Endothelial cell of umbilical vein (primary cell): ENCODE measurements at regions not wholly inside any gene's neighbourhood (a gene's known extent, or its start where the extent isn't known, plus 50 kb on each side); places are given as distances from the start of the nearest gene placed in this dataset.

Source experiments
- BruUV-seq: library from RNA; stranded (reverse); fragments of 400-500 nt; replicated peaks from 2 replicates; lab custom pipeline; 2021; lab: Mats Ljungman, UMichigan
- CTCF ChIA-PET: fragments of 300-600, 350-600 bp; sonication (Branson Sonifier 250); formaldehyde crosslinking; loops from one replicate; lab custom pipeline; 2021; ENCODE audit warnings: antibody characterized with exemption, inconsistent platforms; lab: Charles Lee
- POLR2A ChIA-PET: fragments of 300-600, 350-600 bp; sonication (Branson Sonifier 250); formaldehyde crosslinking; loops from one replicate; lab custom pipeline; 2021; ENCODE audit warnings: antibody characterized with exemption, inconsistent platforms; lab: Charles Lee
- DNase-seq: peaks from one replicate; pipeline ENCODE4 v3.0.0-alpha.2; 2011; ENCODE audit warnings: low read depth, low spot score
- FAIRE-seq: peaks from 2 replicates; lab custom pipeline; 2011; peaks lifted over from hg19 to GRCh38; lab: Jason Lieb, UNC
- H2AFZ ChIP-seq: 2 replicates; pipeline ENCODE4 v1.6.0; 2012; ENCODE audit warnings: low read depth, low read length, control low read depth, inconsistent platforms
- H3K27ac ChIP-seq: 2 replicates; pipeline ENCODE4 v1.5.1; 2011; ENCODE audit warnings: low read depth, mild to moderate bottlenecking, control low read depth, low read length, moderate library complexity; ENCODE audit not compliant: insufficient read depth
- H3K27me3 ChIP-seq, 2 experiments: 2 replicates each; pipeline versions ENCODE4 v1.6.0 to v1.6.1; 2011; ENCODE audit warnings: low read length in 2 of 2, mixed read lengths in 1 of 2; ENCODE audit not compliant: control insufficient read depth in 2 of 2, insufficient read depth in 2 of 2
- H3K36me3 ChIP-seq, 2 experiments: 2 replicates in 1 of 2; 3 replicates in 1 of 2; pipeline ENCODE4 v1.5.1; 2011; ENCODE audit warnings: low read length in 2 of 2, mild to moderate bottlenecking in 1 of 2, moderate library complexity in 1 of 2; ENCODE audit not compliant: control insufficient read depth in 2 of 2, insufficient read depth in 2 of 2; ENCODE audit errors: extremely low read depth in 1 of 2
- H3K4me1 ChIP-seq: 3 replicates; pipeline ENCODE4 v1.5.1; 2011; ENCODE audit warnings: mild to moderate bottlenecking, low read length; ENCODE audit not compliant: control insufficient read depth, insufficient read depth; ENCODE audit errors: extremely low read depth
- H3K4me2 ChIP-seq: 2 replicates; pipeline ENCODE4 v1.6.1; 2011; ENCODE audit warnings: low read length, control low read depth, mixed read lengths; ENCODE audit not compliant: insufficient read depth
- H3K4me3 ChIP-seq, 3 experiments: fragments of 200-600 bp in 1 of 3; sonication (generic), shearing (Covaris generic) in 1 of 3; replicated peaks in 1 of 3; 2 replicates each; pipeline ENCODE4 v1.5.1; 2011 to 2016; ENCODE audit warnings: control low read depth in 3 of 3, low read length in 3 of 3, mild to moderate bottlenecking in 2 of 3, inconsistent platforms in 1 of 3, low read depth in 1 of 3, moderate library complexity in 1 of 3; ENCODE audit not compliant: insufficient read depth in 1 of 3
- H3K79me2 ChIP-seq: 2 replicates; pipeline ENCODE4 v1.6.0; 2012; ENCODE audit warnings: low read length, inconsistent platforms; ENCODE audit not compliant: control insufficient read depth, insufficient read depth
- H3K9ac ChIP-seq: replicated peaks from 2 replicates; pipeline ENCODE3; 2011; ENCODE audit warnings: low read length, control low read depth; ENCODE audit not compliant: insufficient read depth; ENCODE audit errors: extremely low read depth
- H3K9me1 ChIP-seq: replicated peaks from 3 replicates; pipeline ENCODE4 v1.6.0; 2011; ENCODE audit warnings: mild to moderate bottlenecking, low read length; ENCODE audit not compliant: control insufficient read depth, insufficient read depth; ENCODE audit errors: extremely low read depth
- H3K9me3 ChIP-seq: replicated peaks from 2 replicates; pipeline ENCODE4 v1.5.1; 2012; ENCODE audit warnings: low read length, inconsistent platforms; ENCODE audit not compliant: control insufficient read depth, insufficient read depth
- H4K20me1 ChIP-seq: replicated peaks from 2 replicates; pipeline ENCODE3; 2011; ENCODE audit warnings: mild to moderate bottlenecking, low read length; ENCODE audit not compliant: control insufficient read depth, insufficient read depth; ENCODE audit errors: extremely low read depth
- CTCF ChIP-seq, 2 donors: IDR thresholded peaks; 1 replicate in 1 of 2; 2 replicates in 1 of 2; pipeline ENCODE4 v1.5.1; 2011; ENCODE audit warnings: low read length in 2 of 2, mild to moderate bottlenecking in 2 of 2, moderate library complexity in 2 of 2, control low read depth in 1 of 2, inconsistent platforms in 1 of 2, low read depth in 1 of 2; ENCODE audit not compliant: insufficient read depth in 1 of 2; ENCODE audit errors: extremely low read depth in 1 of 2
- EZH2 ChIP-seq: IDR thresholded peaks from 2 replicates; pipeline ENCODE4 v1.6.1; 2012; ENCODE audit warnings: borderline replicate concordance, low read depth, mild to moderate bottlenecking, moderate library complexity, low read length, inconsistent platforms; ENCODE audit not compliant: severe bottlenecking
- FOS ChIP-seq: IDR thresholded peaks from 2 replicates; pipeline ENCODE4 v1.6.1; 2011; ENCODE audit warnings: mild to moderate bottlenecking, low read length, moderate library complexity, borderline replicate concordance; ENCODE audit not compliant: insufficient read depth
- GATA2 ChIP-seq: IDR thresholded peaks from 2 replicates; pipeline ENCODE4 v1.7.0; 2011; ENCODE audit warnings: low read depth, mild to moderate bottlenecking, moderate library complexity, mixed read lengths, low read length; ENCODE audit not compliant: insufficient read length, insufficient read depth
- JUN ChIP-seq: IDR thresholded peaks from 2 replicates; pipeline ENCODE4 v1.6.1; 2011; ENCODE audit warnings: borderline replicate concordance, low read depth; ENCODE audit not compliant: insufficient read length, insufficient read depth
- MAX ChIP-seq: IDR thresholded peaks from 2 replicates; pipeline ENCODE4 v1.6.1; 2011; ENCODE audit not compliant: insufficient read depth, insufficient read length
- MYC ChIP-seq: IDR thresholded peaks from one replicate; pipeline ENCODE4 v1.6.1; 2011; ENCODE audit warnings: mild to moderate bottlenecking, low read depth, low read length
- POLR2A ChIP-seq: IDR thresholded peaks from 2 replicates; pipeline ENCODE4 v1.6.1; 2012; ENCODE audit warnings: low read depth, mild to moderate bottlenecking, control low read depth, low read length
- POLR2AphosphoS5 ChIP-seq: IDR thresholded peaks from 2 replicates; pipeline ENCODE4 v1.6.1; 2012; ENCODE audit warnings: low read depth, mild to moderate bottlenecking, control low read depth, low read length, moderate library complexity; ENCODE audit not compliant: insufficient read depth
- dilution Hi-C: fragments of 300-500 bp; cut with MboI; formaldehyde crosslinking; loops from one replicate; pipeline ENCODE4 v1.15.0; 2019; ENCODE audit warnings: low sequenced_read_pairs; ENCODE audit not compliant: extremely low pct_ligation_motif_present
- intact Hi-C: fragments of 100-400 bp; cut with micrococcal nuclease; formaldehyde crosslinking; loops from one replicate; pipeline ENCODE4 v1.10.0; 2022

GRCh38 chr13:37351211-37351610 lies 245.7 kb upstream of the CSNK1A1L start:
- DNase-seq (no peak), FAIRE-seq (no peak)
- dilution Hi-C loops (no loop called here), intact Hi-C loops (no loop called here)
- no peak overlapping the region for H3K4me2 ChIP-seq
- ChIA-PET POLR2A (interaction anchor here (0.5 kb wide), 1 partner anchor 13 kb away, joined by 4 read pairs; no protein-coding TSS in a partner anchor), CTCF (interaction anchor here (0.6 kb wide), 1 partner anchor 9 kb away, joined by 3 read pairs; no protein-coding TSS in a partner anchor)
- H2AFZ ChIP-seq: no peak overlapping the region
- no peaks in the 10 kb centered on the region for H3K9me1 ChIP-seq
- BruUV-seq: no TSS peak
- no peak overlapping the region for H3K4me3 ChIP-seq
- H4K20me1 ChIP-seq: no peaks in the 10 kb centered on the region
- no peak overlapping the region for H3K9ac ChIP-seq
- H3K9me3 ChIP-seq: no peaks in the 10 kb centered on the region
- H3K36me3 ChIP-seq: no peaks in the 10 kb centered on the region
- H3K27me3 ChIP-seq: no peaks in the 10 kb centered on the region
- no peak overlapping the region for H3K27ac ChIP-seq
- TF ChIP-seq POLR2A (no peak), JUN (no peak), POLR2AphosphoS5 (no peak), EZH2 (no peak), FOS (no peak), CTCF (IDR thresholded peaks at IDR 0.05; ENCODE audit: extremely low read depth in 1 of 2, insufficient read depth in 1 of 2, low read depth in 1 of 2, low read length in 2 of 2) (no peak), GATA2 (no peak), MYC (no peak), MAX (no peak)
- H3K79me2 ChIP-seq: no peaks in the 10 kb centered on the region
- H3K4me1 ChIP-seq: no peaks in the 10 kb centered on the region
